GM12878 (cell line): ENCODE measurements at regions not wholly inside any gene's neighbourhood (a gene's known extent, or its start where the extent isn't known, plus 50 kb on each side); places are given as distances from the start of the nearest gene placed in this dataset.

ENCODE experiments used
- ATAC-seq: fragments of 200-7000 bp; cut with Tn5 transposase; 3 replicates; pipeline ENCODE4 v1.9.1; 2020; ENCODE audit warnings: mild to moderate bottlenecking, moderate library complexity
- BruUV-seq: library from RNA; stranded (reverse); fragments of 400-500 nt; replicated peaks from 2 replicates; lab custom pipeline; 2021; lab: Mats Ljungman, UMichigan
- CTCF ChIA-PET: fragments of 300-600 bp; sonication (Branson Sonifier 250); formaldehyde crosslinking; extraction: SDS; loops from one replicate; lab custom pipeline; 2021; ENCODE audit warnings: inconsistent platforms; lab: Yijun Ruan, JAX
- POLR2A ChIA-PET: fragments of 350-600 bp; formaldehyde crosslinking; extraction: SDS; loops from one replicate; lab custom pipeline; 2021; ENCODE audit warnings: inconsistent platforms; lab: Charles Lee
- RAD21 ChIA-PET: fragments of 300-600 bp; sonication (Branson Sonifier 250); formaldehyde crosslinking; loops from one replicate; lab custom pipeline; 2023; ENCODE audit warnings: antibody characterized with exemption; ENCODE audit not compliant: unreplicated experiment; lab: Charles Lee
- SMC1A ChIA-PET: fragments of 300-600 bp; sonication (Branson Sonifier 250); formaldehyde crosslinking; loops from one replicate; lab custom pipeline; 2023; ENCODE audit not compliant: unreplicated experiment, uncharacterized antibody; lab: Charles Lee
- DNase-seq: peaks from one replicate; pipeline ENCODE4 v3.0.0-alpha.2; 2011; ENCODE audit warnings: low read depth, low spot score
- FAIRE-seq: peaks from 3 replicates; lab custom pipeline; 2011; peaks lifted over from hg19 to GRCh38; lab: Jason Lieb, UNC
- H2AFZ ChIP-seq: 2 replicates; pipeline ENCODE4 v1.6.0; 2011; ENCODE audit warnings: low read depth, low read length, control low read depth; ENCODE audit not compliant: control insufficient read depth
- H3K27ac ChIP-seq: 2 replicates; pipeline ENCODE4 v1.5.1; 2011; ENCODE audit warnings: control low read depth; ENCODE audit not compliant: control insufficient read depth, insufficient read depth
- H3K27me3 ChIP-seq, 2 experiments: replicated peaks in 1 of 2; 2 replicates each; pipeline versions ENCODE4 v1.6.0 to v1.6.1; 2011; ENCODE audit warnings: low read length in 1 of 2; ENCODE audit not compliant: control insufficient read depth in 2 of 2, insufficient read depth in 2 of 2
- H3K36me3 ChIP-seq, 2 experiments: 2 replicates each; pipeline ENCODE4 v1.5.1; 2011; ENCODE audit warnings: low read length in 1 of 2; ENCODE audit not compliant: control insufficient read depth in 2 of 2, insufficient read depth in 2 of 2
- H3K4me1 ChIP-seq: 2 replicates; pipeline ENCODE4 v1.6.1; 2011; ENCODE audit warnings: mild to moderate bottlenecking, low read length, moderate library complexity, mixed read lengths; ENCODE audit not compliant: control insufficient read depth, insufficient read depth
- H3K4me2 ChIP-seq: 2 replicates; pipeline ENCODE4 v1.6.0; 2011; ENCODE audit warnings: control low read depth; ENCODE audit not compliant: control insufficient read depth, insufficient read depth
- H3K4me3 ChIP-seq: fragments of 200-600 bp; sonication (generic); 2 replicates; pipeline ENCODE4 v1.5.1; 2016
- H3K79me2 ChIP-seq: 2 replicates; pipeline ENCODE4 v1.6.0; 2011; ENCODE audit warnings: low read length; ENCODE audit not compliant: control insufficient read depth, insufficient read depth
- H3K9ac ChIP-seq: 2 replicates; pipeline ENCODE4 v1.8.0; 2011; ENCODE audit warnings: low read length, control low read depth, mixed read lengths; ENCODE audit not compliant: control insufficient read depth, insufficient read depth
- H3K9me3 ChIP-seq: replicated peaks from 3 replicates; pipeline ENCODE4 v1.5.1; 2011; ENCODE audit warnings: mild to moderate bottlenecking, low read length; ENCODE audit not compliant: control insufficient read depth, insufficient read depth
- H4K20me1 ChIP-seq: 2 replicates; pipeline ENCODE4 v1.6.0; 2011; ENCODE audit not compliant: control insufficient read depth, insufficient read depth
- CBX3 ChIP-seq: fragments of 200-600 bp; sonication (generic); IDR thresholded peaks from 2 replicates; pipeline ENCODE4 v1.6.1; 2016; ENCODE audit warnings: low read depth, borderline replicate concordance
- FOXM1 ChIP-seq: IDR thresholded peaks from 2 replicates; pipeline ENCODE4 v1.6.1; 2012; ENCODE audit warnings: low read depth, mild to moderate bottlenecking, inconsistent platforms, low read length, moderate library complexity
- MEF2B ChIP-seq: fragments of 450-650 bp; IDR thresholded peaks from 2 replicates; pipeline ENCODE4 v1.6.1; 2018; ENCODE audit warnings: mild to moderate bottlenecking, moderate library complexity; ENCODE audit not compliant: partially characterized antibody, poor library complexity, severe bottlenecking
- MXI1 ChIP-seq: fragments of 150-350 bp; IDR thresholded peaks from 2 replicates; pipeline ENCODE4 v1.6.1; 2011; ENCODE audit warnings: low read depth, mild to moderate bottlenecking, inconsistent platforms, low read length, improper control_type of control experiment
- NR2C2 ChIP-seq: IDR thresholded peaks from 2 replicates; pipeline ENCODE4 v1.6.1; 2011; ENCODE audit warnings: borderline replicate concordance, low read depth; ENCODE audit not compliant: control insufficient read depth, insufficient read length
- PAX8 ChIP-seq: fragments of 450-650 bp; IDR thresholded peaks from 2 replicates; pipeline ENCODE4 v1.6.1; 2017; ENCODE audit warnings: mild to moderate bottlenecking, moderate library complexity
- POU2F2 ChIP-seq: IDR thresholded peaks from 3 replicates; pipeline ENCODE4 v1.6.1; 2011; ENCODE audit warnings: low read depth, mild to moderate bottlenecking, low read length, borderline replicate concordance
- RCOR1 ChIP-seq: conservative IDR thresholded peaks from 2 replicates; pipeline ENCODE4 v1.6.1; 2012; ENCODE audit warnings: low read depth, low read length, improper control_type of control experiment
- RELA ChIP-seq: fragments of 450-650 bp; IDR thresholded peaks from 2 replicates; pipeline ENCODE4 v1.8.0; 2014; ENCODE audit warnings: borderline replicate concordance; ENCODE audit not compliant: partially characterized antibody
- STAT3 ChIP-seq: IDR thresholded peaks from 2 replicates; pipeline ENCODE4 v1.6.1; 2011; ENCODE audit warnings: low read depth, low read length, improper control_type of control experiment
- TCF12 ChIP-seq: IDR thresholded peaks from 2 replicates; pipeline ENCODE4 v1.6.1; 2011; ENCODE audit warnings: low read depth, mild to moderate bottlenecking, low read length
- ZNF217 ChIP-seq: fragments of 450-650 bp; IDR thresholded peaks from 2 replicates; pipeline ENCODE4 v1.6.1; 2017; ENCODE audit warnings: antibody characterized with exemption, mild to moderate bottlenecking
- in situ Hi-C: fragments of 300-500 bp; cut with MboI; formaldehyde crosslinking; loops from 9 replicates; pipeline ENCODE4 v1.14.3; 2018; ENCODE audit warnings: mixed read lengths
- intact Hi-C: fragments of 100-400 bp; cut with micrococcal nuclease; formaldehyde crosslinking; loops from one replicate; pipeline ENCODE4 v1.14.2; 2022; ENCODE audit not compliant: unreplicated experiment
- TF ChIP-seq, protein P1 (sequence below): fragments of 450-650 bp; IDR thresholded peaks from 2 replicates; pipeline ENCODE4 v1.6.1; 2018; ENCODE audit warnings: borderline replicate concordance, mild to moderate bottlenecking; ENCODE audit not compliant: partially characterized antibody

DNA sequence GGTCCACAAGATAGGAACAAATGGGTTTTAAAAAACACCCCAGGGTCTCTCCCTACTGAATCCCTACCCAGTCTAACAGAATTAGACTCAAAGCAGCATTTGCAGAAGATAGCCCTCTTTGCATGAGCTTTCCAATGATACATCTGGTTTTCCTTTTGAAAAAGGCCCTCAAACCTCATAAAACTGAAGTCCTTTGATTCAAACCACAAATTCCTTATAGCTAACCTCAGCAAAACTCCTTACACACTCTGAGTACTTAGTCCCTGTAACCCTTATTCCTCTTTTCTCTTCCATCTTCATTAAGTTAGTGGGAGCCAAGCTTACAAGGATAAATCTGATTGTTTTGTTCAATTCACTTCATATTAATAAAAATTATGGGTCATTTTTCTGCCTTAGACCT is 90.5 kb upstream of the TNC start:
- SMC1A ChIA-PET, result interaction anchor here (0.5 to 9.0 kb wide), 4 partner anchors 12 to 239 kb away, joined by 4 to 81 read pairs (median 4); no protein-coding TSS in a partner anchor
- Histone ChIP-seq H3K36me3 (no peaks in the 10 kb centered on the region), H3K27ac (no peak overlapping the region), H2AFZ (no peak overlapping the region; the same call in 1 of the 2 replicates), H4K20me1 (no peaks in the 10 kb centered on the region), H3K4me1 (peaks cover 44% of the 10 kb centered on the region), H3K27me3 (no peaks in the 10 kb centered on the region), H3K4me3 (no peak overlapping the region), H3K79me2 (no peaks in the 10 kb centered on the region), H3K9ac (no peak overlapping the region), H3K4me2 (no peak overlapping the region), H3K9me3 (no peaks in the 10 kb centered on the region)
- RAD21 ChIA-PET, result interaction anchor here (0.5 to 1.0 kb wide), 3 partner anchors 70 to 206 kb away, joined by 3 read pairs; no protein-coding TSS in a partner anchor
- CTCF ChIA-PET, result no interaction called here
- intact Hi-C loops, result loop anchor here (5.0 to 10.0 kb wide), 3 partner anchors 204 to 514 kb away; no protein-coding TSS in a partner anchor
- DNase-seq (no peak), ATAC-seq (no peak), FAIRE-seq (no peak)
- in situ Hi-C loops, result no loop called here
- POLR2A ChIA-PET, result interaction anchor here (0.9 kb wide), 1 partner anchor 11 kb away, joined by 3 read pairs; no protein-coding TSS in a partner anchor
- TF ChIP-seq STAT3 (no peak), PAX8 (no peak), FOXM1 (no peak), ZNF217 (no peak), RCOR1 (no peak), RELA (no peak), NR2C2 (no peak), CBX3 (no peak), POU2F2 (no peak), MEF2B (no peak), TCF12 (no peak), MXI1 (no peak)
- TF ChIP-seq, protein P1, sequence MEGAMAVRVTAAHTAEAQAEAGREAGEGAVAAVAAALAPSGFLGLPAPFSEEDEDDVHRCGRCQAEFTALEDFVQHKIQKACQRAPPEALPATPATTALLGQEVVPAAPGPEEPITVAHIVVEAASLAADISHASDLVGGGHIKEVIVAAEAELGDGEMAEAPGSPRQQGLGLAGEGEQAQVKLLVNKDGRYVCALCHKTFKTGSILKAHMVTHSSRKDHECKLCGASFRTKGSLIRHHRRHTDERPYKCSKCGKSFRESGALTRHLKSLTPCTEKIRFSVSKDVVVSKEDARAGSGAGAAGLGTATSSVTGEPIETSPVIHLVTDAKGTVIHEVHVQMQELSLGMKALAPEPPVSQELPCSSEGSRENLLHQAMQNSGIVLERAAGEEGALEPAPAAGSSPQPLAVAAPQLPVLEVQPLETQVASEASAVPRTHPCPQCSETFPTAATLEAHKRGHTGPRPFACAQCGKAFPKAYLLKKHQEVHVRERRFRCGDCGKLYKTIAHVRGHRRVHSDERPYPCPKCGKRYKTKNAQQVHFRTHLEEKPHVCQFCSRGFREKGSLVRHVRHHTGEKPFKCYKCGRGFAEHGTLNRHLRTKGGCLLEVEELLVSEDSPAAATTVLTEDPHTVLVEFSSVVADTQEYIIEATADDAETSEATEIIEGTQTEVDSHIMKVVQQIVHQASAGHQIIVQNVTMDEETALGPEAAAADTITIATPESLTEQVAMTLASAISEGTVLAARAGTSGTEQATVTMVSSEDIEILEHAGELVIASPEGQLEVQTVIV, result no peak
- BruUV-seq, result no TSS peak
